Right lobe of liver (tissue), 6 donors: ENCODE measurements at regions not wholly inside any gene's neighbourhood (a gene's known extent, or its start where the extent isn't known, plus 50 kb on each side); places are given as distances from the start of the nearest gene placed in this dataset.
"Not testable (repeated sequence)": the region's sequence is repeated elsewhere in the genome, so short reads cannot be mapped to it uniquely, and the experiment has no call there.

Experiments used
- ATAC-seq, 4 donors: fragments of 200-7000 bp; cut with Tn5 transposase; one replicate each; pipeline ENCODE4 v1.9.1; 2020; ENCODE audit warnings: mild to moderate bottlenecking in 4 of 4, moderate library complexity in 4 of 4
- DNase-seq, 3 donors: peaks; one replicate each; pipeline ENCODE4 v3.0.0-alpha.2; 2020
- H3K27ac ChIP-seq, 3 donors: fragments of 200-600 bp; one replicate each; pipeline ENCODE4 v1.8.0; 2022
- H3K27me3 ChIP-seq, 2 donors: fragments of 200-600 bp; one replicate each; pipeline ENCODE4 v1.8.0; 2022
- H3K36me3 ChIP-seq, 4 donors: fragments of 200-600 bp; sonication (generic) in 1 of 4; one replicate each; pipeline versions ENCODE4 v1.5.1 to v1.8.0; 2017 to 2022; ENCODE audit warnings: control low read depth in 1 of 4
- H3K4me1 ChIP-seq, 4 donors: fragments of 200-600 bp; sonication (generic) in 1 of 4; one replicate each; pipeline versions ENCODE4 v1.5.1 to v1.8.0; 2017 to 2022; ENCODE audit warnings: control low read depth in 1 of 4
- H3K4me3 ChIP-seq, 3 donors: fragments of 200-600 bp; one replicate each; pipeline ENCODE4 v1.8.0; 2022
- H3K9me3 ChIP-seq, 4 donors: fragments of 200-600 bp; sonication (generic) in 1 of 4; one replicate each; pipeline versions ENCODE4 v1.5.1 to v1.8.0; 2017 to 2022; ENCODE audit warnings: control low read depth in 1 of 4
- CTCF ChIP-seq, 4 donors: fragments of 200-600 bp in 3 of 4; fragments of 450-650 bp in 1 of 4; IDR thresholded peaks; one replicate each; pipeline versions ENCODE4 v1.5.1 to v1.8.0; 2016 to 2022; ENCODE audit warnings: antibody characterized with exemption in 4 of 4, mild to moderate bottlenecking in 2 of 4
- POLR2A ChIP-seq: fragments of 450-650 bp; IDR thresholded peaks from one replicate; pipeline ENCODE4 v1.6.1; 2017; ENCODE audit warnings: antibody characterized with exemption, mild to moderate bottlenecking
- WGBS: methylation state at CpG from one replicate; pipeline ENCODE4 v1.1.6; 2018; ENCODE audit warnings: low coverage, low lambda C conversion rate; ENCODE audit not compliant: insufficient coverage; ENCODE audit errors: missing lambda C conversion rate; 5-methylcytosine and 5-hydroxymethylcytosine counted together
- intact Hi-C, 2 donors: fragments of 100-400 bp; cut with DNase I; formaldehyde crosslinking; loops; one replicate each; pipeline versions ENCODE4 v1.11.2 to v1.14.1; 2022
- donor health status: DM: no; HTN: yes; CAD: no.
- donor health status: DM: no; HTN: no; CAD: no.
- donor health status: DM: no; HTN: no; CAD: no.
- donor health status: DM: no; HTN: yes; CAD: no.
- donor health status: DM: no; HTN: yes; CAD: no.

DNA sequence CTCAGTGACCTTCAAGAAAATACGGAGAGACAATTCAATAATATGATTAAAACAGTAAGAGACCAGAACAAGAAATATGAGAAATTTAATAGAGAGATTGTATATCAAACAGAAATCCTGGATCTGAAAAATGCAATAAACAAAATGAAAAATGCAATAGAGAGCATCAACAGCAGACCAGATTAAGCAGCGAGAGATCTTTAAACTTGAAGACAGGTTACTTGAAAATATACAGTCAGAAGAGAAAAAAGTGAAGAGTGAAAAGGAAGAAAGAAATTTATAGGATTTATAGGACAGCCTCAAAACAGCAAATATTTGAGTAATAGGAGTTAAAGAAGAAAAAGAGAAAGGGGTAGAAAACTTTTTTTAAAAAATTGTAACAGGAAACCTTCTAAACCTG is 813.9 kb upstream of the GRM7 start:
- TF ChIP-seq POLR2A (no peak), CTCF (IDR thresholded peaks at IDR 0.05) (no peak)
- 67% methylated on average over 2 of the region's 2 CpGs for WGBS

DNA sequence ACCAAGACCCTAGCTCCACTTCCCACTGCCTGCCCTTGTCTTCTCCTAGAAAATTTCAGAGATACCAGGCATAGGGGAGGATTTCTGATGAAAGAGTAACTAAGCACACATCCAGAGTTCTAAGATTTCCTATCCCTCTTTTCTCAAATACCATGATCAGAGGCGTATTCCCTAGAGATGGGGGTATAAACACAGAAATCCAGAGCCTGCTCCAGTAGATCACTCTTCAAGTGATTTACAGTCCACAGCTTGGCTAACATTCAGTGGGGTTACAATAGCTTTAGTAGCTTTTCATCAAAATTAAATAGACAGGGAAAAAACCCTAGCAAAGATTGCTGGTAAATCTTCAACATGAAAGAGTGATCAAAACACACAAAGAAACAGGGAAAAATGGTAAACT is 800.7 kb upstream of the GRM7 start:
- Histone ChIP-seq H3K4me1 (no peaks in the 10 kb centered on the region), H3K9me3 (no peaks in the 10 kb centered on the region), H3K4me3 (no peak overlapping the region), H3K36me3 (no peaks in the 10 kb centered on the region), H3K27ac (no peak overlapping the region), H3K27me3 (no peaks in the 10 kb centered on the region)
- intact Hi-C loops, result no loop called here
- ATAC-seq (no peak), DNase-seq (no peak)
- TF ChIP-seq POLR2A (no peak), CTCF (IDR thresholded peaks at IDR 0.05) (no peak)
- WGBS, result 80% methylated on average over 1 of the region's 1 CpG

More for the DNA sequence above, 813.9 kb upstream of the GRM7 start:
- DNase-seq, result no peak
- ATAC-seq, result no peak
- H3K36me3 ChIP-seq, result no peaks in the 10 kb centered on the region
- peaks cover 0 to 6% (median 0%) of the 10 kb centered on the region in 4 donors for H3K9me3 ChIP-seq
- no peak overlapping the region for H3K27ac ChIP-seq
- intact Hi-C loops, result no loop called here
- no peaks in the 10 kb centered on the region for H3K27me3 ChIP-seq
- no peak overlapping the region for H3K4me3 ChIP-seq
- no peaks in the 10 kb centered on the region for H3K4me1 ChIP-seq

DNA sequence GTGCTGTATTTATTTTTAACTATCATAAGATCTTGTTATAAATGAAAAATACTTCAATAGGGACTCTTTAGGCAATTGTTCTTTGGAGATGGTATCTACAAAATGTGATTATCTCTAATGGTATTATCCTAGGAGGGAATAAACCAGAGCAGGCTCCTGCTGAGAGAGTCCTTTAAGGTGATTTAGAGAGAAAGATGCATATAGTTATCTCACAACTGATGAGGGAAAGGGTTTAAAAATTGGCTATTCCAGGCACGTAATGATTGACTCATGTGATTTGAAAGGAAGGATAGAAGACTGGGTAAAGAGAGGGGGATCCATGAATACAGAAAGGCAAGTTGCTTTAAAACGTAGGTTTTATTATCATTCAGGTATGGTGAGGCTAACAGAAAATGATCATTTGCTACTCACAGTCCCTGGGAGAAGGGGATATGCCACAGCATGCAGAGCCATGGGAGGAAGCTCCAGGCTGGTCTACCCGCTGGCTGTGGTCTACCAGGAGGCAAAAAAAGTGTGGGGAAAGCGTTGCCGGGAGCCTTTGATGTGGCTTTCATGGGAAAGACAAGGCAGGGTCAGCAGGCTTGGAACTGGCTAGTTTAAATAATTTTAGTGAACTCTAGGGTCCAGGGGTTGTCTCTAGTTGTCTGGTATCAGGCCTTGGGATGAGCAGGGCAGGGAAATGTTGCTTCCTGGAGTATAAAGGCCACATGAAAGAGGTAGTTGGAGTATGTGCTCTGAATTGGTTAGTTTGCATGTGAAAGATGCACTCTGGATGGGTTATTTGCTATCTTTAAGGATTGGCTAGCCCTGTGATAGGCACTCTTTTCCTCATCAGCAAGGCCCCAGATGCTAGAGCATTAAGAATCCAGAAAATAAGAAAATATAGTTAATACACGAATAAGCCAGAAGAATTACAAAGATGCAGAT is 798.4 kb upstream of the GRM7 start:
- Histone ChIP-seq H3K9me3 (no peaks in the 10 kb centered on the region), H3K4me1 (no peaks in the 10 kb centered on the region), H3K27ac (no peak overlapping the region), H3K36me3 (no peaks in the 10 kb centered on the region), H3K27me3 (no peaks in the 10 kb centered on the region), H3K4me3 (no peak overlapping the region)
- intact Hi-C loops, result no loop called here
- 64% methylated on average over 5 of the region's 6 CpGs for WGBS
- ATAC-seq, result no peak
- TF ChIP-seq CTCF (IDR thresholded peaks at IDR 0.05), result no peak
- no peak for TF ChIP-seq POLR2A
- DNase-seq, result no peak

DNA sequence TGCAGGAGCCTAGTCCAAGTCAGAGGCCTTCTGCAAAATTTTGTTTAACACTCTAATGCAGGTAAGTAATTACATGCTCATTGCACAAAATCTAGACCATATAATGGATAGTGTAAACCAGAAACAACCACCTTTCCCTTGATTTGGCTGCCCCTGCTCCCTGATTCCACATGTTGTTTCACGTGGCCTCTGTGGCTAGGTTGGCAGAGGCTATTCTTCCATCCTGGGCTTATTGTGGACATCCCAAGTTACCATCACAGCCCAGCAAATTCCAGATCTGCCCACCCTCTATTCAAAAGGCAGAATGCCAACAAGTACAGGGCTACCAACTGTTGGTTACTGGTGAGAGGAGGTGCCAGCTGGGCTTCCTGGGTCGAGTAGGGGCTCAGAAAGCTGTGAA is 794.5 kb upstream of the GRM7 start:
- Histone ChIP-seq H3K27ac (no peak overlapping the region), H3K4me3 (no peak overlapping the region), H3K9me3 (no peaks in the 10 kb centered on the region), H3K27me3 (no peaks in the 10 kb centered on the region), H3K4me1 (no peaks in the 10 kb centered on the region), H3K36me3 (no peaks in the 10 kb centered on the region)
- DNase-seq (no peak), ATAC-seq (no peak)
- no peak for TF ChIP-seq CTCF (IDR thresholded peaks at IDR 0.05)
- TF ChIP-seq POLR2A, result no peak
- 10% methylated on average over 1 of the region's 2 CpGs for WGBS
- intact Hi-C loops, result no loop called here

DNA sequence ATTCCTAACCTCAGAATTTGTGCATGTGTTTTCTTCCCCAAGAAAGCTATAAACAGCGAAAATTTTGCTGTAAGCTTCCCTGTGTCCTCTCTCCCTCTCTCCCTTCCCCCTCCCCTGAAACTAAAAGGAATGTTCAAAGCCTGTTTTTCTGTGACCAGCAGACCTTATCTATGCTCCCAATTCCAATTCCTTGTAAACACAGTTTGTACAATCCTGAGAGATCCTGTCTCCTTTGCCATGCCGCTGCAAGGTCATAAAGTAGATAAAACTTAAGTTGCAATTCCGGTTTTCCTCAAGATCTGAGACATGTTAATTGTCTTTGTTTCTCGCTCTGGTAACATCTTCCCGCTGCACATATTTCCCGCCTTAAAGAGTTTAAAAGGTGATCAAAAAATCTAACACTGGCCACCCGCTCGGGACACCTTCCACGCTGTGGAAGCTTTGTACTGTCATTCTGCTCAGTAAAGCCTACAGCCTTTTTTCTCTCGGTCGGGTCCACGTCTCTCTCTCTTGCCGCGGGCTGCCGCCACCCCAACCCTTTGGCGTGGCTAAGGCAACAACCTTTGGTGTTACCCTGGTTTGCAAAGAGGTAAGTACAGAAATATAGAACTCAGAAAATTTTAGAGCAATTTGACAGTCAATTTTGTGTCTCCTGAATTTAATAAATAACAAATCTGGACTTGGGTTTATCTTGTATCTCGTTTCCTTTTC is 793.9 kb upstream of the GRM7 start:
- H3K4me1 ChIP-seq, H3K27me3 ChIP-seq, ATAC-seq, intact Hi-C loops, DNase-seq, H3K36me3 ChIP-seq, H3K4me3 ChIP-seq, H3K27ac ChIP-seq, H3K9me3 ChIP-seq: not testable (repeated sequence)
- WGBS, result 62% methylated on average over 17 of the region's 17 CpGs
